GM21786 (cell line): ENCODE measurements at regions not wholly inside any gene's neighbourhood (a gene's known extent, or its start where the extent isn't known, plus 50 kb on each side); places are given as distances from the start of the nearest gene placed in this dataset.
"Not testable (repeated sequence)": the region's sequence is repeated elsewhere in the genome, so short reads cannot be mapped to it uniquely, and the experiment has no call there.

ENCODE experiments used
- ATAC-seq: cut with Tn5 transposase; IDR thresholded peaks from one replicate; pipeline ENCODE4 v1.9.1; 2021; ENCODE audit not compliant: unreplicated experiment

- no peak for ATAC-seq
These were observed 64.8 kb upstream of the TBC1D3K start for GRCh38 chr17:37859451-37859850.

- not testable (repeated sequence) for ATAC-seq
These were observed 65.8 kb upstream of the TBC1D3K start for GRCh38 chr17:37858391-37858790.

- no peak for ATAC-seq
These were observed 68.0 kb upstream of the TBC1D3K start for GRCh38 chr17:37856245-37856644.

- ATAC-seq = no peak
These were observed 74.6 kb upstream of the TBC1D3K start for GRCh38 chr17:37849617-37849972.

- ATAC-seq = peak; percentile 61
These were observed 75.3 kb upstream of the TBC1D3K start for GRCh38 chr17:37848690-37849616.

- no peak for ATAC-seq
These were observed 76.3 kb upstream of the TBC1D3K start for GRCh38 chr17:37847811-37848331.

- ATAC-seq = no peak
These were observed 77.1 kb upstream of the TBC1D3K start for GRCh38 chr17:37847102-37847501.

- ATAC-seq = no peak
These were observed 79.3 kb upstream of the TBC1D3K start for GRCh38 chr17:37844977-37845293.

GRCh38 chr17:37844158-37844976, 79.8 kb upstream of the TBC1D3K start:
- peak; percentile 57 for ATAC-seq

- ATAC-seq = no peak
These were observed 81.8 kb upstream of the TBC1D3K start for GRCh38 chr17:37842401-37842800.

GRCh38 chr17:37841232-37841631, 83.0 kb upstream of the TBC1D3K start:
- no peak for ATAC-seq

GRCh38 chr17:37840576-37840975, 83.6 kb upstream of the TBC1D3K start:
- ATAC-seq = no peak

- ATAC-seq = no peak
These were observed 84.8 kb upstream of the TBC1D3K start for GRCh38 chr17:37839196-37839978.

- ATAC-seq = no peak
These were observed 85.9 kb upstream of the TBC1D3K start for GRCh38 chr17:37838276-37838675.

GRCh38 chr17:37836593-37836992, 87.6 kb upstream of the TBC1D3K start:
- no peak for ATAC-seq

- no peak for ATAC-seq
These were observed 89.3 kb upstream of the HNF1B start for GRCh38 chr17:37834168-37834567.

GRCh38 chr17:37833237-37833859, 88.5 kb upstream of the HNF1B start:
- ATAC-seq = peak; percentile 55

- no peak for ATAC-seq
These were observed 87.1 kb upstream of the HNF1B start for GRCh38 chr17:37831986-37832385.

- ATAC-seq = no peak
These were observed 86.6 kb upstream of the HNF1B start for GRCh38 chr17:37831492-37831891.

- ATAC-seq = no peak
These were observed 85.5 kb upstream of the HNF1B start for GRCh38 chr17:37830151-37830993.
